GM12872 (cell line): ENCODE measurements at regions not wholly inside any gene's neighbourhood (a gene's known extent, or its start where the extent isn't known, plus 50 kb on each side); places are given as distances from the start of the nearest gene placed in this dataset.

ENCODE experiments used
- CTCF ChIP-seq: IDR thresholded peaks from 3 replicates; pipeline ENCODE4 v1.5.1; 2011; ENCODE audit warnings: low read depth, mild to moderate bottlenecking, low read length, moderate library complexity; ENCODE audit not compliant: insufficient read depth

GRCh38 chr20:24772667-24773066 lies 176.4 kb upstream of the CST7 start:
- no peak for TF ChIP-seq CTCF

- TF ChIP-seq CTCF = no peak
Measured at GRCh38 chr20:24773168-24773567, 175.9 kb upstream of the CST7 start.

GRCh38 chr20:24773751-24774201 lies 175.3 kb upstream of the CST7 start:
- no peak for TF ChIP-seq CTCF

GRCh38 chr20:24775966-24776365 lies 173.1 kb upstream of the CST7 start:
- TF ChIP-seq CTCF = no peak

- TF ChIP-seq CTCF = no peak
Measured at GRCh38 chr20:24776755-24777271, 172.3 kb upstream of the CST7 start.

- no peak for TF ChIP-seq CTCF
Measured at GRCh38 chr20:24777746-24778145, 171.3 kb upstream of the CST7 start.

- no peak for TF ChIP-seq CTCF
Measured at GRCh38 chr20:24778585-24779031, 170.5 kb upstream of the CST7 start.
